Fibroblast of the aortic adventitia (primary cell): ENCODE measurements at regions not wholly inside any gene's neighbourhood (a gene's known extent, or its start where the extent isn't known, plus 50 kb on each side); places are given as distances from the start of the nearest gene placed in this dataset.

Experiments
- DNase-seq: peaks from one replicate; pipeline ENCODE4 v3.0.0-alpha.2; 2010; ENCODE audit warnings: low read depth
- H3K4me3 ChIP-seq: 2 replicates; pipeline ENCODE4 v1.5.1; 2011; ENCODE audit warnings: low read depth, mild to moderate bottlenecking, control low read depth, low read length, moderate library complexity
- CTCF ChIP-seq: IDR thresholded peaks from 2 replicates; pipeline ENCODE4 v1.5.1; 2011; ENCODE audit warnings: mild to moderate bottlenecking, low read length, control low read depth, inconsistent platforms; ENCODE audit not compliant: insufficient read depth

- TF ChIP-seq CTCF: no peak
- H3K4me3 ChIP-seq: no peak overlapping the region
- no peak for DNase-seq
Measured at GRCh38 chr20:60288945-60289344, 330.7 kb downstream of the CDH26 start.

- H3K4me3 ChIP-seq: no peak overlapping the region
- TF ChIP-seq CTCF: no peak
- no peak for DNase-seq
Measured at GRCh38 chr20:60292001-60292520, 333.8 kb downstream of the CDH26 start.

GRCh38 chr20:60294632-60295031 is 336.4 kb downstream of the CDH26 start:
- no peak for TF ChIP-seq CTCF
- DNase-seq: no peak
- H3K4me3 ChIP-seq: no peak overlapping the region

GRCh38 chr20:60295214-60295613 is 337.0 kb downstream of the CDH26 start:
- DNase-seq: no peak
- H3K4me3 ChIP-seq: no peak overlapping the region
- no peak for TF ChIP-seq CTCF

GRCh38 chr20:60297649-60298048 is 339.4 kb downstream of the CDH26 start:
- no peak for TF ChIP-seq CTCF

GRCh38 chr20:60298647-60299046 is 340.4 kb downstream of the CDH26 start:
- H3K4me3 ChIP-seq: no peak overlapping the region
- no peak for TF ChIP-seq CTCF
- DNase-seq: no peak

More at GRCh38 chr20:60297649-60298048, 339.4 kb downstream of the CDH26 start:
- no peak for DNase-seq
- H3K4me3 ChIP-seq: no peak overlapping the region

GRCh38 chr20:60299951-60300350 is 341.7 kb downstream of the CDH26 start:
- no peak for DNase-seq

More at GRCh38 chr20:60299951-60300350, 341.7 kb downstream of the CDH26 start:
- H3K4me3 ChIP-seq: no peak overlapping the region
- TF ChIP-seq CTCF: no peak
